Activated T-cell treated with anti-CD3 and anti-CD28 coated beads, Interleukin-2, amount 50 U/mL, for 48 hours (primary cell): ENCODE measurements at regions not wholly inside any gene's neighbourhood (a gene's known extent, or its start where the extent isn't known, plus 50 kb on each side); places are given as distances from the start of the nearest gene placed in this dataset.
"Not testable (repeated sequence)": the region's sequence is repeated elsewhere in the genome, so short reads cannot be mapped to it uniquely, and the experiment has no call there.

ENCODE experiments used
- DNase-seq, 2 experiments: peaks; one replicate each; pipeline ENCODE4 v3.0.0-alpha.2; 2020

DNA sequence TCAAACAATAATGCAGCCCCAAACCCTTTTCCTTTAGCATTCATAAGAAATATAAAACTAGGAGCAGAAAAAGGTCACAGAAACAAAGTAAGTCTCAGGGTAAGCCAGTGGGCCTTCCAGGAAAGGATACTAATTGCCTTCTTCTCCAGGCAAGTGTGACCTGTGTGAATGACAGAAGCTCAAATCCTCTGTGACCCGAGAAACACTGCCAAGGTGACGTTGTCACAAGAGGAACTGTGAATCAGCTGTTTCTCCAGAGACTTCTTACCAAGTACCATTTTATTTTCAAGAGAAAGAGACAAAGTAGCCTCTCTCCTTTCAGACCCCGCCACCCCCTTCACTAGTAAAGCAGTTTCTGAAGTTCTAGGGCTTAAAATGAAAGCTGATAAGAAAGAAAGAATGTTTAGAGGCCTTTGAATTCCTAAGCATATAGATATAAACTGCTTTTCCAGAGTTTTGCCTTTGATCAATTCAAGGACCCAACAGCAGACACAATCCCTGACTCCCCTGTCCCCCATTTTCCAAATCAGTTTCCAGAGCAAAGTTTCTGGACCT is 155.6 kb downstream of the NUF2 start:
- no peak for DNase-seq

DNA sequence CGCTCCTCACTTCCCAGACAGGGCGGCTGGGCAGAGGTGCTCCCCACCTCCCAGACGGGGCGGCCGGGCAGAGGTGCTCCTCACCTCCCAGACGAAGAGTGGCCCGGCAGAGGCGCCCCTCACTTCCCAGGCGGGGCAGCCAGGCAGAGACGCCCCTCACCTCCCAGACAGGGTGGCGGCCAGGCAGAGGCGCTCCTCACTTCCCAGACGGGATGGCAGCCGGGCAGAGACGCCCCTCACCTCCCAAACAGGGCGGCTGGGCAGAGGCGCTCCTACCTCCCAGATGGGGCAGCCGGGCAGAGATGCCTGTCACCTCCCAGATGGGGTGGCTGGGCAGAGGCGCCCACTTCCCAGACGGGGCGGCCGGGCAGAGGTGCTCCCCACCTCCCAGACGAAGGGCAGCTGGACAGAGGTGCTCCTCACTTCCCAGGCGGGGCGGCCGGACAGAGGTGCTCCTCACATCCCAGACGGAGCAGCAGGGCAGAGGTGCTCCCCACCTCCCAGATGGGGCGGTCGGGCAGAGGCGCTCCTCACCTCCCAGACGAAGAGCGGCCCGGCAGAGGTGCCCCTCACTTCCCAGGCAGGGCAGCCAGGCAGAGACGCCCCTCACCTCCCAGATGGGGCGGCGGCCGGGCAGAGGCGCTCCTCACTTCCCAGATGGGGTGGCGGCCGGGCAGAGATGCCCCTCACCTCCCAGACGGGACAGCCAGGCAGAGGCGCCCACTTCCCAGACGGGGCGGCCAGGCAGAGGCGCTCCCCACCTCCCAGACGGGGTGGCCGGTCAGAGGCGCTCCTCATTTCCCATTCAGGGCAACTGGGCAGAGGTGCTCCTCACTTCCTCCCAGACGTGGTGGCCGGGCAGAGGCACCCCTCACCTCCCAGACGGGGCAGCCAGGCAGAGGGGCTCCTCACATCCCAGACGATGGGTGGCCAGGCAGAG is 176.9 kb downstream of the NUF2 start:
- DNase-seq, result not testable (repeated sequence)

DNA sequence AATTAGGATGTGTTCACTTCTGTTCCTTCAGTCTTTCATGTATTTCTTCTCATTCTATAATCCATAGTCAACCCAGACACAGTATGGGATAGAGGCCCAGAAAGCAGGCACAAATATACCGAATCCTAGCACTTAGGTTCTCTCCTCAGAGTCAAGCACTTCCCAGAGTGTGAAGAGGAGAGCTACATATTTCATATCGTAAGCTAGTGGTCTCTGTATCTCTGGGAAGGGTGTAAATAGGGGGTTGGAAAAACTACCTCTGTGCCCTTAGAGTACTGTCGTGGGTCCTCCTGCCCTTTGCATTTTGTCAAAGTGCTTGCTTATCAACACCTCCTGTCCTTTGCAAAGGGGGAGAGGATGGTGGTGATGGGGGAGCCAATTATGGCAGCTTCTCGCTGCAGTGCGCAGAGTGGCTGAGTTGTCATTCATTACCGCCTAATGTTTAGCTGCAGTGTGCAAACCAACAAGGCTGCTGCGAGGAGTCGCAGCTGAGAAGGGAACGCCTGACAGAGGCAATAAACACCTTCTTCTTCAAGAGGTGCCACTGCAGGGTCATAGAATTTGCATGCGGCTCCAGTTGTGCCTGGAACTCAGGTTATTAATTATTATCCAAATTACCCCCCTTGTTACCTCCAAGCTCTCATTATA is 182.7 kb downstream of the NUF2 start:
- no peak for DNase-seq

DNA sequence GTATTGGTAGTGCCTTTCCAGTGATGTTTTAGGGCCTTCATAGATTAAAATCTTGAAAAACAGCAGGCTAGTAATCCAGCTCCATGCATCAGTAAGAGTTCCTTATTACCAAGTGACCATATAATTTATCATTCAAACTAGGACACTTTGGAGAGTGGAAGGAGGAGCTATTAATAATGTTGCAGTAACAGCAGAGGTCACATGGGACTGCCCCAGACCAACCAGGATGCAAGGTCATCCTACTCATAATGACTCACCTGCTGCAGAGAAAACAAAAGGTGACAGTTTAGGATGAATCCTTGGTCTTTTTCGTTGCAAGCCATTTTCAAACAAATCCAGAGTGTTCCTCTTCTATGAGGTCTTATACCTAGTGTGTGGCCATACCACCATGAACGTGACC is 187.4 kb downstream of the NUF2 start:
- DNase-seq, result no peak

DNA sequence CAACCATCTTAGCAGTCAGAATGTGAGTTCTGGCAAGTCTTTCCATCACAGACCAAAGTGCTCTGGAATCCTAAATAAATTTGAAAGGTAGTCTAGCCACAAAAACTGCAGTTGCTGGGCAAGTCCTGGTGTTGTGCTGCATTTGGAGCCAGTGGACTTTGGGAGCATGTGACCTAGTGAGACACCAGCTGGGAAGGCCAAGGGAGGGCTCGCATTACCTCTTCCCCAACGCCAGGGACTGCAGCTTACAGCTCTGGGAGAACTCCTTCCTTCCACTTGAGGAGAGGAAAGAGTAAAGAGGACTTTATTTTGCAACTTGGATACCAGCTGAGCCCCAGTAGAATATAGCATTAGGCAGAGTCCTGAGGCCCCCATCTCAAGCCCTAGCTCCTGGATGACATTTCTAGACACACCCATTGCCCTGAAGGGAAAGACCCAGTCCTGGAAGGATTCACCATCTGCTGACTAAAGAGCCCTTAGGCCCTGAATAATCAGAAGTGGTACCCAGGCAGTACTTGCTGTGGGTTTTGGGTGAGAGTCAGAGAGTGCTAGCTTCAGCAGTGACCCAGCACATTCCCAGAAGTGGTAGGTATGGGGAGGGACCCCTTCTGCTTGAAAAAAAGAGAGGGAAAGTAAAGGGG is 190.7 kb downstream of the NUF2 start:
- no peak for DNase-seq

DNA sequence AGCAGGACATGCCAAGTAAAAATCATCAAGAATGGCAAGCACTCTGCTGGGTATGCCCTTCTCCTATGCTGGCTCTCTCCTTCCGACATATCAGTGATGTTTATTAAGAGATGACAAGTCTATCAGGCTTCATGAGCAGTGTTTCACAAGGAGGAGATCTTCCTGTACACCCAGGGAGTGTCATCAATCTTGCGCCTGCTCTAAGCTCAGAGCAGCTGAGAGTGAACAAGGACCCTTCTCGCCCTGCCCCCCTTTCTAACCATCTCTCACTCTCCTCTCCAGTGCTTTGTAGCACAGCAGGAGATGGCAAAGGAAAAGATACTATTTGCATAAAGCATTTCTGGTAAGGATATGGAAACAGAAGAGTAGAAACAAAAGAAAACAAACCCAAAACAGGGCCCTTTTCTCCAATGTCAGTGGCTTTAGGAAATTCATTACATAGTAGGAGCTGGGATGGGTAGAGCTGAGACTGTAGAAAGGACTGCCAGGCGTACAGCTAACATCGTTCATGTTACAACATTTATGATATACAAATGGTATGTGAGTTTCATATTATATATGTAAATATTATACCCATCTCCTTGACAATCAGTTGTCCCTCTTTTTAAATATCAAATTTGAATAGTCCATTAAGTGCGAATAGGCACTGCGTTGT is 201.7 kb downstream of the NUF2 start:
- no peak for DNase-seq

DNA sequence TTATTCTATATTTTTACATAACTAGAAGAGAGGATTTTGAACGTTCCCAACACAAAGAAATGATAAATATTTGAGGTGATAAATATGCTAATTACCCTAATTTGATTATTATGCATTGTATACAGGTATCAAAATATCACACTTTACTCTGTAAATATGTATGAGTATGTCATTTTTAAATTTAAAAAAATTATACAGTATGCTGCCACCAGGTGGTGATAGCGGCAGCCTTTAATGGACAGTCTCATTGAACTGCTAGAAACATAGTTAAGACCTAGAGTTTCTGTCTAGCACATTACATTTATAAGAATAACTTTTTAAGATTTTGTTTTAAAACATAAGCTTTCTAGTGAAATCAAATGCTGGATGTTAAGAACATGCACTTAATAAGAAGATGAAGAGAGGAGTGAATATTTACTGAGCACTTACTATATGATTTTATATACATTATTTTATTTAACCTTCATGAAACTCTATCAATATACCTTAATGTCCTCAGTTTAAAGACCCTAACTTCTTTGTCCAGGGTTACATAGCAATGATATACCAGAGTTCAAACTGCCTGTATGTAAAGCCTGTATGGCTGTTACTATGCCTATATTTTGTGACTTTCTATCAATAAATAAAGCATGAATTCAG is 207.1 kb downstream of the NUF2 start:
- DNase-seq, result peak in 1 of 2 experiments; percentile 22

DNA sequence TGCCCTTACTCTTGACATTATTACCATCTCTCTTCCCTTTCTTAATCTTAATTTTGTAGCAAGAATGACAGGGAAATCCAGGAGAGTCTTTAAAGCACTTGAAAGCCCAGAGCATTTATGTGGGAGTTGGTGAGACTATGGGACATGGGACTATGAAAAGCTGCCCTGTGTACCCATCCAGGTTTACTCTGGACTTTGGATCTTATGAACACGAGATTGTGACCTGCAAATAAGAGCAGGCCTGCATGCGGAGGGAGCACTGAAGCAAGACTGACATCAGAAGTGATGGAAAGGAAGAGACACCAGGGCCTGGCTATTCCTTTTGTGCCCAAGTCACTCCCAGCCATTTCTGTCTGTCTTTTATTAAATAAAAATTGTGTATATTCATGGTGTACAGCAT is 209.6 kb downstream of the NUF2 start:
- no peak for DNase-seq

DNA sequence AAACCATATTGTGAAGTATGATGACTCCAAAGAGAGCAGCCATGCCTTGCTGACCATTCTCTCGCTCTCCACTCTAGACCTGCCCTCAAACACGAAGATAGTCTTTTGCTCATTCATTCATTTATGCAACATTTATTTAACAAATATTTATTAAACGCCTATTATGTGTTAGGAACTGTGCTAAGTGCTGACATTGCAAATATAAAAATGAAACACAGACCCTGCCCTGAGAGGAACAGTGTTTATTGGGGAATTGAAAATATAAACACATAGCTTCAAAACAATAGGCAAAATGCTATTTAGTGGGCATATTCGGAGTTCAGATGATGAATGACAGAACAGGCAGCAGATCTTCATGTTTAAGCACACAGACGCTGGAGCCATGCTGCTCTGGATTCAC is 213.6 kb downstream of the NUF2 start:
- no peak for DNase-seq

DNA sequence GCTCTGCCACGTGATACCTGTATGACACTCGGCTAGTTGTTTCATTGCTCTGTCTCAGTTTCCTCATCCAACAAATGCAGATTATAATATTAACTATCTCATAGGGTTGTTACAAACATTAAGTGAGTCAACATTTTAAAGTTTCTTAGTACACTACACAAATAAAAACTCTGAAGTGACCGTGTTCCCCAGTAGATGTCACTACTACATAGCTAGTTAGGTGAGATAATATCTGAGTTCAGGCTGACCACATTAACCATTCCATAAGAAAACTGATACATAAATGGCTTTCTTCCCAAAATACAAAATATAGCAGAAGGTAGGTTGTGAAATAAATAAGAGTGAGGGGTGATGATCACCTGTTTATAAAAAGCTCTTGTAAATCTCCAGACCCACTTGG is 214.1 kb downstream of the NUF2 start:
- DNase-seq, result no peak

DNA sequence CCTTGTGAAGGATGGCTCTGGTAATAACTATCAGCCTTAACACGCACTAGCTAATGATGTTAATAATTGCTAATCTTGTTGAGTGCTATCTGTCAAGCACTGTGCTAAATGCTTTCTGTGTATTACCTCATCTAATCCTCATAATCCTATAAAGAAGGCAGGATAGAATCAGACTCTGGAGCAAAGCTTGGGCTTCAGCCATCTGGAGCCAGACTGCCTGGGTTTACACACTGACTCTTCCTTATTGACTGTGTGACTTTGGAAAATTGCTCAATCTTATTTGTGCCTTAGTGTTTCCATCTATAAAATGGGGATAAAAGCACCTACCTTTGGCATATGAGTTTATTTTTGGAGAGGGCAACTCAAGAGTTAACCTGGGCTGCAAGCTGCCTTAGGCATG is 216.1 kb downstream of the NUF2 start:
- no peak for DNase-seq

DNA sequence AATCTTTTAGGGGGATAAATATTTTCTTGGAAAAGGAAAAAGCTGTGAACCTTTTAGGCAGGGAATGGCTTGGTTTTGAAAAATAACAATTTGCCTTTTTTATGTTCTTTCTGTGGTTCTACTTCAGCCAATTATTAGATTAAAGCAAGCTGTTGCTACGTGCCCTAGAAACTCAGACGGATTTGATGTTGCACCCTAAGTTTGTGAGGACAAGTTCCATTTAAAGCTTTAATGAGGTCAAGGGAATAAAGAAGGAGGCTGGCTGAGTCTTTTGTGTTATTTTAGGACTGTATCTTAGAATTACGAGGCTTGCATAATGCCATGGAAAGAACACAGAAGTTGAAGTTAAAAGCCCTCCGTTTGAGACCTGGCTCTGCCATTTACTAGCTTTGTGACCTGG is 216.9 kb downstream of the NUF2 start:
- DNase-seq, result no peak

DNA sequence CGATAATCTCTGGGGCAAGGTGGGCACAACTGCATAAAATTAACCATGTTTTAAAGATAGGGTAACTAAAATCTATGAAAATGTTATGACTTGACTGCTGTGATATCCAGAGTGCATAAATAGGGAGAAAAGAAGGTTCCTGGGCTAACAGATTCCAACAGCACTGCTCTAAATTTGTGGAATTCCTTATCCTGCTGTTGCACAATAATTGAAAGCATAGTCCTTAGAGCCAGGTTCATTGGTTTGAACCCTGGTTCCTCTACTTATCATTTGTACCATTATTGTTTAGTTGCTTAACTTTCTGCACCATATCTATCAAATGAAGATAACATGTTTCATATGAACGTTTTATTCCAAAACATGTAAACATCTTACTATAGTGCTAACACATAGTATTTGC is 219.0 kb downstream of the NUF2 start:
- no peak for DNase-seq

DNA sequence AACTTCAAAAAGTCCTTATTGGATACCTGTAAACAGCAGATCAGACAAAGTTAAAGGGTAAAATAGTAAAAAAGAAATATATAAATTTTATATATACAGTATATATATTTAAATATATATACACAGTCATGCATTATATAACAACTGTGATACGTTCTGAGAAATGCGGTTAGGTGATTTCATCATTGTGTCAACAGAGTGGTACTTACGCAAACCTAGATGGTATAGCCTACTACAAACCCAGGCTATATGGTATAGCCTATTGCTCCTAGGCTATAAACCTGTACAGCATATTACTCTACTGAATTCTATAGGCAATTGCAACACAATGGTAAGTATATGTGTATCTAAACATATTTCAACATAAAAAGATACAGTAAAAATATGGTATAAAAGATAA is 222.7 kb downstream of the NUF2 start:
- no peak for DNase-seq

DNA sequence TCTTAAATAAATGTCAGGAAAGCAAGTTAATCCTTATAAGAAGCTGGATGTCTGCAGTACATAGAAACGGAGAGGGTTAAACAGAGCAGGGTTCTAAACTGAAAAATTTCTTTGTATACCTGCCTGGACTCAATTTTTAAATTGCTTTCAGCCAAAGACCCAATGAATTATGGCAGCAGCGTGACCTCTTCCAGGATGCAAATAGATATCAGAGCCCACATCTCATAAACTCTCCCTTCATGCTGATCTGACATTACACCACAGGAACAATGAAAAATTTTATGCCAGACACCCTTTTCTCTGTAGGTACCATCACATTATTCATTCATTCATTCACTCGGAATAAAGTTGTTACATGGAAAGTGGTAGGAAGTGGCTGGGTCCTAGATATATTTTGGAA is 236.4 kb downstream of the NUF2 start:
- no peak for DNase-seq

DNA sequence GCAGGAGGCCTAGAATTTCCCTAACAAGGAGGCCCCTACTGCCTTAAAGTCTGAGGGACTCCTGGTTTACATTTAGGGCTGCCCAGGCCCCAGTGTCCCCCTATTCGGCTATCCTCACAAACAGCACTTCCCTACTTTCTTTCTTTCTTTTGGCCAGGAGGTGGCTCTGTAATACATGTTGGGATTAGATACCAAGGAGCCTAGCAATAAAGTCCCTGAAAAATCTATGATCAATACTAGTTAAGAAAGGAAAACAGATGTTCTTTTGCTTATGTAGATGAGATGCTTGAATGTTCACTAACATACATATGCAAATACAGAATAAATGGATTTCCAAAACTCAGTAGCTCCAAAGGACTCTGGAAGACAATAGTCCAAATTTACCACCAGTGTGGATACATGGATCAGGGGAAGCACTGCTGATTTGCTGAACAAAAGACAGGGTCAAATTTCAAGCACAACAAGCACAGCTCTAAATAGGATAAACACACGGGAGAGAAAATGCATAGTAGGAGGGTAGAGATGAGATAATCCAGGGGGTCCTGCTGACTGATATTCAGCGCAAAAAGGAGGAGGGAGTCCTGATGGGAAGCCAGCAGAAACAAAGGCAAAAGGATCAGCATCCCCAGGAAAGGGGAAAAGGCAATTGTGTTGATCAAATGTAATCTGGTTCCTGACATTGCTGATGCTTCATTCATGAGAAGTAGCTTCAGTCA is 240.0 kb downstream of the NUF2 start:
- DNase-seq, result no peak

DNA sequence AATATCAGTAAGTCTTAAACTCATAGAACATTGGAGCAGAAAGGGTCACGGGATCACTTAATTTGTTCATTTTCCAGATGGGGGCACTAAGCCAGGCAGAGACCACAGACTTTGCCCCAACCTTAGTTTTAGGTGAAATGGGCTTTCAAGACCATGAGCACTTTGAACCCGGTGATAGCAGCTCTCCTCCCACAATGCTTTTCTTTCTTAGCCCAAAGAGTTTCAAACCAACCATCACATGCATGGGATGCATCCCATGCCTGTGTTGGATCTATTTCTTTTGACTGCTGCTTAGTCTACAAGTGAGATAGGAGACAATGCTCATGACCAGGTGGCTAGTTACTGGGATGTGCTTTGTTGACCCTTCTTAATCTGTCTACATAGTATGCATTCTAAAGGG is 240.6 kb downstream of the NUF2 start:
- no peak for DNase-seq

DNA sequence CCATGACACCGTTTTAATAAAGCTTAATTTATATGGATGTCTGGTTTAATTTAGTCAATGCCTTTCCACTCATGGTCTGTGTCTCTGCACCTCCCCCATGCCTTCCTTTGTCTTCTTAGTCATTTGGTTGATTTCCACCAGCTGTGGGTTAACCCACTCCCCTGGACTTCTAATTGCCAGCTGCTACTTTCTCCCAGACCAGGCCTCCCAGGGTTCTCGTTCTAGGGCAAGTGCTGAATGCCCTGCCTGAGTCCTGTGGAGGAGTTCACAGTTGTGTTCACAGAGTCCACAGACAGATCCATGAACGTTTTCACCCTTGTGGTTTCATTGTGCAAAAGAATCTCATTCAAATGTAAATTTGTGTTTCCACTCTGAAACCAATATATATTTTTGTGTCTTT is 243.4 kb downstream of the NUF2 start:
- DNase-seq, result no peak

DNA sequence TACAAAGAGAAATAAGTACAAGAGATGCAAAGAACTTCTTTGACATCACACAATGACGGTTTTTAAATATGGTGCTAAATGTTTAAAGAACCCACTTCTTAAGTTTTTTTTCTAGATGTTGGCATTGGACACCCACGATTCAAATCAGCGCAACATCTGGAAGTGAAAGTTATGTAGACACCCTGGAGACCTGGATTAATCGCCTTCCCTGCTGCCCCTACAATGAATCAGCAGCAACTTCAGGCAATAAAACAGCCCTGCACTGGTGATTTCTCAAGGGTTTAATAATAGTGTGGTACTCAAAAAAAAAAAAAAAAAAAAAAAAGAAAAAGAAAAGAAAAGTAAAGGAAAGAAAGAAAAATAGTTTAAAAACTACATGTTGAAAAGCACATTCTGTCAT is 248.3 kb downstream of the NUF2 start:
- no peak for DNase-seq

DNA sequence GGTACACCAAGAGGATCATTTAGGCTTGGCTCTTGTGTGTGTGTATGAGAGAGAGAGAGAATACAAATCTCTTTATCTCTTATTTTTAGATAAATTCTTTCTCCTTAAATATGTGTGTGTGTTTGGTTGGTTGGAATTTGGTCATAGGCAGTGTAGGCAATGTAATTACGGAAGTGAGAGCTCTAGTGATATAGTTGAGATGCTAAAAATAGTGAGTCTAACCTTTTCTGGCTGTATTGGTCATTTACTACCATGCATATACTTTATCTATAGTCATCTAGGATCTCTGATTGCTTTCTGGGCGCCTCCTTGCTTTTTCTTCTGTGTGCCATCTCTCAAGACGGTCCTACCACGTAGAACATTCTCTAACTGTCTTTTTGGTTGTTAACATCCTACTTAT is 250.2 kb downstream of the NUF2 start:
- DNase-seq, result no peak

DNA sequence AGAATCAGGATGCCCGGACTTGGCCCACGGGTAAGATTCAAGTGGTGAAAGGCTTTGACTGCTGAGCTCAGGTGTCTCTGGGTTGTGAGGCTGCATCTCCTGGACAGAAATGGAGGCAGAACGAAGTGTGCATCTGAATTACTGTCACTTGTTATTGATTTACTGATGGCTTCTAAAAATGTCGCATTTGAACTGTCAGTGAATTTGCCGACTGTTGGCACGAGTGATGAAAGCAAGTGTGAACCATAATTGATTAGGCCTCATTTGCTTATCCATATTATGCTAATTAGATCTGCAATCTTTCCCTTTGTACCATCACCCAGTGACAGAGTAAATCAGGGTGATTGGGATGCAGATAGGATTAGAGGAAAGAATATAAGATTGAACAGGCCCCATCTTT is 252.4 kb downstream of the NUF2 start:
- DNase-seq, result no peak

DNA sequence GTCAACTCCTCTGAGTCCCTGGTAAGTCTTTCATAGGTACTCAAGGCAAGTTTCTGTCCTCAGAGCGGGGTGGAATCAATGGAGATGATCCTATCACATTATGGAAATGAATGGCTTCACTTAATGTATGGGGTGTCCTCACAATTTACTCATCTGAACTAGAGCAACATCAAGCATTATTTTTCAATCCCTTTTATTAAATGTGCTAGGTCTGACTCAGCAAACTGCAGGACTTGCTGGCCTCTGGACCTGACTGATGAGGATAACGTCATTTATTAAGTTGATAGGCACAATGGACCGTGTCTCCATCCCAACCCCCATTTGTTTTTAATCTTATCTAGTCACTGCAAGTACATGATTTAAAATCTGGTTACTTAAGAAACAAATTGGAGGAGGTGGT is 259.2 kb downstream of the NUF2 start:
- no peak for DNase-seq
